ENCODE measurements at regions not wholly inside any gene's neighbourhood (a gene's known extent, or its start where the extent isn't known, plus 50 kb on each side); places are given as distances from the start of the nearest gene placed in this dataset.

DNA sequence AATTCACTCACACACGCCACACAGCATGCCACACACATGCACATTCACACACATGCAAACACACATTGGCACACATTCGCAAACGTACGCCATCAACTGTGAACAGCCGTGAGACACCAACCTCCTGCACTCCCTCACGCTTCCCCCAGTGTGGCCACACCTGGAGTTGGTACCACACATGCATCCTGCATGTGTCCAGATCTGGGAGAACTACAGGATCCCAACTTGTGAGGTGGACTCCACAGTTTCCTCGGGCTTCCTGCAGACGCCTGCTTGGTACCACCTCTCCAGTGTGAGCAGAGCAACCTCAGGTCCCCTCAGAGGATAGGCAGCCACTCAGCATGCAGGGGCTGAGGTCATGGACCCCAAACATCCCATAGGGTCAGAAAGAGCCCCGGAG lies 239.0 kb downstream of the EIPR1 start:
- TF ChIP-seq, protein P1, sequence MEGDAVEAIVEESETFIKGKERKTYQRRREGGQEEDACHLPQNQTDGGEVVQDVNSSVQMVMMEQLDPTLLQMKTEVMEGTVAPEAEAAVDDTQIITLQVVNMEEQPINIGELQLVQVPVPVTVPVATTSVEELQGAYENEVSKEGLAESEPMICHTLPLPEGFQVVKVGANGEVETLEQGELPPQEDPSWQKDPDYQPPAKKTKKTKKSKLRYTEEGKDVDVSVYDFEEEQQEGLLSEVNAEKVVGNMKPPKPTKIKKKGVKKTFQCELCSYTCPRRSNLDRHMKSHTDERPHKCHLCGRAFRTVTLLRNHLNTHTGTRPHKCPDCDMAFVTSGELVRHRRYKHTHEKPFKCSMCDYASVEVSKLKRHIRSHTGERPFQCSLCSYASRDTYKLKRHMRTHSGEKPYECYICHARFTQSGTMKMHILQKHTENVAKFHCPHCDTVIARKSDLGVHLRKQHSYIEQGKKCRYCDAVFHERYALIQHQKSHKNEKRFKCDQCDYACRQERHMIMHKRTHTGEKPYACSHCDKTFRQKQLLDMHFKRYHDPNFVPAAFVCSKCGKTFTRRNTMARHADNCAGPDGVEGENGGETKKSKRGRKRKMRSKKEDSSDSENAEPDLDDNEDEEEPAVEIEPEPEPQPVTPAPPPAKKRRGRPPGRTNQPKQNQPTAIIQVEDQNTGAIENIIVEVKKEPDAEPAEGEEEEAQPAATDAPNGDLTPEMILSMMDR (IDR thresholded peaks at IDR 0.05; ENCODE audit: unreplicated experiment), result no peak
- H3K4me1 Mint-ChIP-seq, result no peaks in the 10 kb centered on the region
- peaks cover 7% of the 10 kb centered on the region for H3K36me3 Mint-ChIP-seq
- H3K4me3 Mint-ChIP-seq, result no peak overlapping the region
- H3K27ac Mint-ChIP-seq, result no peak overlapping the region
- peaks cover 6% of the 10 kb centered on the region for H3K9me3 Mint-ChIP-seq
- H3K27me3 Mint-ChIP-seq (ENCODE audit: low read depth), result no peaks in the 10 kb centered on the region
- peak in 1 of 2 experiments; percentile 22 for DNase-seq (ENCODE audit: low spot score in 2 of 2, unreplicated experiment in 2 of 2)

DNA sequence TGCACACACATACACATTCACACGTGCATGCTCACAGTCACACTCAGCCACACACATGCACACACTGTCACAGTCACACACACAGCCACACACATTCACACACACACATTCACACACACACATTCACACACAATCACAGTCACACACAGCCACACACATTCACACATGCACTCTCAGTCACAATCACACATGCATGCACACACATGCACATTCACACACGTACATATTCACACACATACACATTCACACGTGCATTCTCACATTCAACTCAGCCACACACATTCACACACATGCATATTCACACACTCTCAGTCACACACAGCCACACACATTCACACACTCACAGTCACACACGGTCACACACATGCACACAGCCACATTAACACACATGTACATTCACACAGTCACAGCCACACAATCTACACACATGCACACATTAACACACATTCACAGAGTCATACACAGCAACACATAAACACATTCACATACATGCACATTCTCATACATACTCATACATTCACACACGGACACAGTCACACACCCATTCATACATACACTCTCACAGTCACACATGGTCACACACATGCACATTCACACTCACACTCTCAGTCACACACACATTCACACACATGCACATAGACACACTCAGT lies 239.8 kb downstream of the EIPR1 start:
- Mint-ChIP-seq H3K36me3 (peaks cover 7% of the 10 kb centered on the region), H3K27ac (no peak overlapping the region)
- TF ChIP-seq, protein P1 (IDR thresholded peaks at IDR 0.05; ENCODE audit: unreplicated experiment), result no peak

DNA sequence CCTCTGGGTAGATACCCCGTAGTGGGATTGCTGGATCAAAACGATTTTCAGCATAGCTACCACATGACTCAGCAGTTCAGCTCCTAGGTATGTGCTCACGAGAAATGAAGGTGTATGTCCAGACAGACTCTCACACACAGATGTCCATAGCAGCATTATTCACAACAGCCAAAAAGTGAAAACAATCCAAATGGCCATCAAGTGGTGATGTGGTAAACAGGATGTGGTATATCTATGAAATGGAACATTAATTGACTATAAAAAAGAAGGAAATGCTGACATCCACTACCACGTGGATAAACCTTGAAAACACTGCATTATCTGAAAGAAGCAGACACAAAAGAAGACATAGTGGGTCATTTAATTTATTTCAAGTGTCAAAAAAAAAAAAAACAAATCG lies 241.9 kb downstream of the EIPR1 start:
- DNase-seq (ENCODE audit: low spot score in 2 of 2, unreplicated experiment in 2 of 2), result no peak
- no peaks in the 10 kb centered on the region for H3K27me3 Mint-ChIP-seq (ENCODE audit: low read depth)
- TF ChIP-seq, protein P1 (IDR thresholded peaks at IDR 0.05; ENCODE audit: unreplicated experiment), result no peak
- H3K9me3 Mint-ChIP-seq, result peaks cover 6% of the 10 kb centered on the region
- H3K27ac Mint-ChIP-seq, result no peak overlapping the region
- H3K4me3 Mint-ChIP-seq, result no peak overlapping the region
- peaks cover 5% of the 10 kb centered on the region for H3K4me1 Mint-ChIP-seq
- H3K36me3 Mint-ChIP-seq, result peaks cover 7% of the 10 kb centered on the region

More for the DNA sequence above, 239.8 kb downstream of the EIPR1 start:
- Mint-ChIP-seq H3K9me3 (peaks cover 6% of the 10 kb centered on the region), H3K4me1 (no peaks in the 10 kb centered on the region), H3K4me3 (no peak overlapping the region), H3K27me3 (ENCODE audit: low read depth) (no peaks in the 10 kb centered on the region)
- peak in 1 of 2 experiments; percentile 6 for DNase-seq (ENCODE audit: low spot score in 2 of 2, unreplicated experiment in 2 of 2)

DNA sequence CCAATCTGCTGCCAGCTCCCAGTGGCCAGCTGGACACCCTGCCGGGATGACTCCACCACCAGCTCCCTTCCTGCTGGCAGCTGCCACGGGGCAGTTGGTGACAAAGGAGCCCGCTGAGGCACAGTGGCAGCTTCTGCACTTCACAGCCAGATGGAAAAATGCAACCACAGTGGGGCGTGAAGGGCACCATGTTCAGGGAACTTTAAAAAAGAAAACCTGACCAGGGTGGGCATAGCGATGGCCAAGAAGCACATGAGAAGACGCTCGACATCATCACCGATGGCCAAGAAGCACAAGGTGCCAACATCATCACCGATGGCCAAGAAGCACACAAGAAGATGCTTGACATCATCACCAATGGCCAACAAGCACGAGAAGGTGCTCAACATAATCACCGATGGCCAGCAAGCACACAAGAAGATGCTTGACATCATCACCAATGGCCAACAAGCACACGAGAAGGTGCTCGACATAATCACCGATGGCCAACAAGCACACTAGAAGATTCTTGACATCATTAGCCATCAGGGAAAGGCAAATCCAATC lies 243.5 kb downstream of the EIPR1 start:
- Mint-ChIP-seq H3K36me3 (peaks cover 7% of the 10 kb centered on the region), H3K4me3 (no peak overlapping the region), H3K27ac (no peak overlapping the region), H3K27me3 (ENCODE audit: low read depth) (no peaks in the 10 kb centered on the region), H3K9me3 (peaks cover 6% of the 10 kb centered on the region), H3K4me1 (peaks cover 6% of the 10 kb centered on the region)
- peak in 1 of 2 experiments; percentile 20 for DNase-seq (ENCODE audit: low spot score in 2 of 2, unreplicated experiment in 2 of 2)
- TF ChIP-seq, protein P1 (IDR thresholded peaks at IDR 0.05; ENCODE audit: unreplicated experiment), result no peak

DNA sequence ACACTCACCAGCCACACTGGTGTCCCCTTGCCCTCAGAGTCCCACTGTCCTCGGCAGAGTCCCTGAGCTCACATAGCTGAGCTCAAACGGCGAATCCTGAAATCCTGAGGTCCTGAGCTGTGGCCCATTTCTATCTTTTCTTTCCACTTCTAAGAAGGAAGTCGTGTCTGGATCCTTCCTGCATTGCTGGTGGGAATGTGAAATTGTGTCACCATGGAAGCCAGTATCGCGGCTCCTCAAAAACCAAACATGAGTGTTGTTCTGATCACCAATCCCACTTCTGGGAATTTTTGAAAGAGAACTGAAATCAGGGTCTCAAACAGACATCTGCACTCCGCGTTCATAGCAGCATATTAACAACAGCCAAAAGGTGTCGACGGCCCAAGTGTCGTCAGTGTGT lies 244.7 kb downstream of the EIPR1 start:
- TF ChIP-seq, protein P1 (IDR thresholded peaks at IDR 0.05; ENCODE audit: unreplicated experiment), result no peak
- DNase-seq (ENCODE audit: low spot score in 2 of 2, unreplicated experiment in 2 of 2), result peak in 1 of 2 experiments; percentile 16
- no peaks in the 10 kb centered on the region for H3K27me3 Mint-ChIP-seq (ENCODE audit: low read depth)
- H3K36me3 Mint-ChIP-seq, result peaks cover 7% of the 10 kb centered on the region
- H3K9me3 Mint-ChIP-seq, result peaks cover 6% of the 10 kb centered on the region
- peaks cover 6% of the 10 kb centered on the region for H3K4me1 Mint-ChIP-seq
- H3K4me3 Mint-ChIP-seq, result no peak overlapping the region
- H3K27ac Mint-ChIP-seq, result no peak overlapping the region

Measured in mesothelial cell of epicardium (in vitro differentiated cells).